ENCODE measurements at regions not wholly inside any gene's neighbourhood (a gene's known extent, or its start where the extent isn't known, plus 50 kb on each side); places are given as distances from the start of the nearest gene placed in this dataset.

DNA sequence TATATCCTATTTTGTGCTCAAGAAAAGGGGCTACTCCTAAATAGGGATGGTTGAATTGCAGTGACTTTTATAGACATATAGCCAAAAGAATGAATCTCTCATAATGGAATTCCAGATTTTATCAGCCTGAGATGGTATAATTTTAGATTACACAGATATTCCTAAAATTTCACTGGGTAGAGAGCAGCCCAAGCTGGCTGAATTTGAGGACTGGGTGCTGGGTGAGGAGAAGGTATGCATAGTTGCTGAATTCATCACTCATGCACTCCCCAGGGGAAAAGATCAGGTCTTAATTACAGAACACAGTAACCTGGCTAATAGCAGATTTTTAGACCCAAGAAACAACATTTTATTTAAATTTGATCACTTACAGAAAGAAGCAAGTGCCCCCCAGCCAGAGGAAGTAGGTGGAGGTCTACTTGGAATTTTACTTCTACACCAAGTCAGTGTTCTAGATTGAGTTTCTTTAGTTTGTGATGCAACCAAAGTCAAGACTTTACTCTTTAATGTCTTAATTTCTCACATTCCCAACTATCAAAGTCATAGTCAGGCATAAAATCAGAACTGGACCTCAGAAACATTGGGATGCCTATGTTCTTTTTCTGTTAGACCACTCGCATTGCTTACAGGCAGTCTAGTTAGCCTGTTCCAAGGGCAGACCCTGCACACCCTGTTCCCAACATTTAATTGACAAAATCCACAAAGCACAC lies 337.4 kb upstream of the PODXL start:
- no peak overlapping the region for H3K4me3 ChIP-seq (ENCODE audit: low read depth, low read length, poor library complexity, severe bottlenecking)
- H4K20me1 ChIP-seq (ENCODE audit: insufficient read depth, low read length): no peaks in the 10 kb centered on the region
- H3K4me1 ChIP-seq (ENCODE audit: insufficient read depth, low read length, severe bottlenecking): no peaks in the 10 kb centered on the region
- no peaks in the 10 kb centered on the region for H3K79me2 ChIP-seq (ENCODE audit: insufficient read depth, low read length)
- H3K27ac ChIP-seq (ENCODE audit: low read depth, low read length, poor library complexity, severe bottlenecking): no peak overlapping the region
- no peaks in the 10 kb centered on the region for H3K9me3 ChIP-seq (ENCODE audit: low read length)
- no peaks in the 10 kb centered on the region for H3K27me3 ChIP-seq (ENCODE audit: insufficient read depth, low read length)
- H3K9ac ChIP-seq (ENCODE audit: low read length): no peak overlapping the region
- no peak overlapping the region for H3K4me2 ChIP-seq (ENCODE audit: low read length)
- TF ChIP-seq, protein P1, sequence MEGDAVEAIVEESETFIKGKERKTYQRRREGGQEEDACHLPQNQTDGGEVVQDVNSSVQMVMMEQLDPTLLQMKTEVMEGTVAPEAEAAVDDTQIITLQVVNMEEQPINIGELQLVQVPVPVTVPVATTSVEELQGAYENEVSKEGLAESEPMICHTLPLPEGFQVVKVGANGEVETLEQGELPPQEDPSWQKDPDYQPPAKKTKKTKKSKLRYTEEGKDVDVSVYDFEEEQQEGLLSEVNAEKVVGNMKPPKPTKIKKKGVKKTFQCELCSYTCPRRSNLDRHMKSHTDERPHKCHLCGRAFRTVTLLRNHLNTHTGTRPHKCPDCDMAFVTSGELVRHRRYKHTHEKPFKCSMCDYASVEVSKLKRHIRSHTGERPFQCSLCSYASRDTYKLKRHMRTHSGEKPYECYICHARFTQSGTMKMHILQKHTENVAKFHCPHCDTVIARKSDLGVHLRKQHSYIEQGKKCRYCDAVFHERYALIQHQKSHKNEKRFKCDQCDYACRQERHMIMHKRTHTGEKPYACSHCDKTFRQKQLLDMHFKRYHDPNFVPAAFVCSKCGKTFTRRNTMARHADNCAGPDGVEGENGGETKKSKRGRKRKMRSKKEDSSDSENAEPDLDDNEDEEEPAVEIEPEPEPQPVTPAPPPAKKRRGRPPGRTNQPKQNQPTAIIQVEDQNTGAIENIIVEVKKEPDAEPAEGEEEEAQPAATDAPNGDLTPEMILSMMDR (IDR thresholded peaks at IDR 0.05; ENCODE audit: low read length): no peak
- TF ChIP-seq EZH2 (IDR thresholded peaks at IDR 0.05; ENCODE audit: borderline replicate concordance, low read length): no peak
- no peaks in the 10 kb centered on the region for H3K9me2 ChIP-seq (ENCODE audit: low read depth, low read length)
- no peaks in the 10 kb centered on the region for H3F3A ChIP-seq (ENCODE audit: insufficient read depth, low read length)
- no peaks in the 10 kb centered on the region for H3K36me3 ChIP-seq (ENCODE audit: insufficient read depth, low read length)
- no peak overlapping the region for H2AFZ ChIP-seq (ENCODE audit: low read length)

DNA sequence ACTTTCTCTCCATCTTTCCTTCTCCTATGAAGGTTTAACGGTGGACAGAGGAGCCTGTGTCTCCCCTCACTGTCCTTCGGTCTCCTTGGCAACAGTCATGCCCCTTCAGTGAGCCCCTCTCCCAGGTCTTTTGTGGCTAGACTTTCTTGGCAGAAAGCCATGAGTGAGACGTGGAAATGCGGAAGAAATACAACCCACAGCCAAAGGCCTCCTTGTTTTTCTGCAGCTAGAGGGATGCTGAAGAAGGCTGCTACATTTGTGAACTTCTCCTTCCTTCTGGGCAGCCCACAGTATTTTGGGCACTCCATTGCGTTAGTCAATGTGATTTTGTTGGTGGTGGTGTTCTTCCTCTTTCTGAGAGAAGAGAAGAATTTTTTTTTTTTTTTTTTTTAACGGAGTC lies 333.7 kb upstream of the PODXL start:
- Histone ChIP-seq H3K27ac (ENCODE audit: low read depth, low read length, poor library complexity, severe bottlenecking) (no peak overlapping the region), H3K27me3 (ENCODE audit: insufficient read depth, low read length) (no peaks in the 10 kb centered on the region)

DNA sequence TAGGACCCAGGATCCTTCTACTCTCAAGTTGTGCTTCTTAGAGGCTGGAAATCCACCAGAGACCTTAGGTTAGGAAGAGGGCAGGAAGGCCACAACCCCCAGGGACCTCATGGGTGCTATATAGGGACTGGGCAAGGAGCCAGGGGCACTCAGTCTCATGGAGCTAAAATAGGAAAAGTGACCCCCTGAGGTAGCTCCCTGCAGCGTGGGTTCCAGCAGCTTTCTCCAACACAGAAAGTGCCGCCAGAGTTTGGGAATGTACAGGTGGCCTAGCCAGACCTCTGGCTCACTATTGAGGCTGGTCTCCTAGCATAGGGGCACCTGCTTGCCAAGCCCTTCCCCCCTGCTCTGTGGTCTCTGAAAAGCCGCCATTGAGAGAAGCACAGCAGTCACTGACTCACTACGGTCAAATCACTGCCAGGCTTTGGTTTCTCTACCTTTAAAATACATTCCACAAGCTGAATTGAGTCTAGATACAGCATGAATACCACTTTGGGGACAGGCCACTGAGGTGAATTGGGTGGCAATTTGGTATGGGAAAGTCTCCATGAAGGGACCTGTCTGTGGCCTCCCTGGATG lies 333.2 kb upstream of the PODXL start:
- Histone ChIP-seq H3K36me3 (ENCODE audit: insufficient read depth, low read length) (no peaks in the 10 kb centered on the region), H3K27ac (ENCODE audit: low read depth, low read length, poor library complexity, severe bottlenecking) (no peak overlapping the region), H3K79me2 (ENCODE audit: insufficient read depth, low read length) (no peaks in the 10 kb centered on the region), H3K9me2 (ENCODE audit: low read depth, low read length) (no peaks in the 10 kb centered on the region), H3K9me3 (ENCODE audit: low read length) (peaks cover 7% of the 10 kb centered on the region; the same call in 1 of the 2 replicates), H3K4me2 (ENCODE audit: low read length) (no peak overlapping the region), H2AFZ (ENCODE audit: low read length) (no peak overlapping the region), H3K4me3 (ENCODE audit: low read depth, low read length, poor library complexity, severe bottlenecking) (no peak overlapping the region), H3K4me1 (ENCODE audit: insufficient read depth, low read length, severe bottlenecking) (no peaks in the 10 kb centered on the region), H3K9ac (ENCODE audit: low read length) (no peak overlapping the region), H3K27me3 (ENCODE audit: insufficient read depth, low read length) (no peaks in the 10 kb centered on the region), H3F3A (ENCODE audit: insufficient read depth, low read length) (no peaks in the 10 kb centered on the region), H4K20me1 (ENCODE audit: insufficient read depth, low read length) (no peaks in the 10 kb centered on the region)
- no peak for TF ChIP-seq EZH2 (IDR thresholded peaks at IDR 0.05; ENCODE audit: borderline replicate concordance, low read length)
- TF ChIP-seq, protein P1 (IDR thresholded peaks at IDR 0.05; ENCODE audit: low read length): no peak

More for the DNA sequence above, 333.7 kb upstream of the PODXL start:
- no peaks in the 10 kb centered on the region for H3F3A ChIP-seq (ENCODE audit: insufficient read depth, low read length)
- H3K79me2 ChIP-seq (ENCODE audit: insufficient read depth, low read length): no peaks in the 10 kb centered on the region
- peaks cover 7% of the 10 kb centered on the region; the same call in 1 of the 2 replicates for H3K9me3 ChIP-seq (ENCODE audit: low read length)
- no peaks in the 10 kb centered on the region for H3K9me2 ChIP-seq (ENCODE audit: low read depth, low read length)
- H4K20me1 ChIP-seq (ENCODE audit: insufficient read depth, low read length): no peaks in the 10 kb centered on the region
- H3K36me3 ChIP-seq (ENCODE audit: insufficient read depth, low read length): no peaks in the 10 kb centered on the region
- no peak for TF ChIP-seq EZH2 (IDR thresholded peaks at IDR 0.05; ENCODE audit: borderline replicate concordance, low read length)
- TF ChIP-seq, protein P1 (IDR thresholded peaks at IDR 0.05; ENCODE audit: low read length): no peak
- H3K9ac ChIP-seq (ENCODE audit: low read length): no peak overlapping the region
- H3K4me1 ChIP-seq (ENCODE audit: insufficient read depth, low read length, severe bottlenecking): no peaks in the 10 kb centered on the region
- no peak overlapping the region for H3K4me3 ChIP-seq (ENCODE audit: low read depth, low read length, poor library complexity, severe bottlenecking)
- no peak overlapping the region for H3K4me2 ChIP-seq (ENCODE audit: low read length)
- H2AFZ ChIP-seq (ENCODE audit: low read length): no peak overlapping the region
